Sigmoid colon (tissue), 6 donors: ENCODE measurements at regions not wholly inside any gene's neighbourhood (a gene's known extent, or its start where the extent isn't known, plus 50 kb on each side); places are given as distances from the start of the nearest gene placed in this dataset.

Source experiments
- DNase-seq: peaks from one replicate; pipeline ENCODE4 v3.0.0-alpha.2; 2019
- H3K27ac ChIP-seq, 4 donors: fragments of 200-600 bp; sonication (generic); one replicate each; pipeline ENCODE4 v1.5.1; 2016 to 2019; ENCODE audit warnings: mild to moderate bottlenecking in 1 of 4
- H3K27me3 ChIP-seq, 3 donors: fragments of 200-600 bp; sonication (generic); one replicate each; pipeline ENCODE4 v1.5.1; 2019; ENCODE audit warnings: mild to moderate bottlenecking in 1 of 3
- H3K36me3 ChIP-seq, 4 donors: fragments of 200-600 bp; sonication (generic); one replicate each; pipeline ENCODE4 v1.5.1; 2016 to 2019
- H3K4me1 ChIP-seq, 4 donors: fragments of 200-600 bp; sonication (generic); one replicate each; pipeline ENCODE4 v1.5.1; 2017 to 2019
- H3K4me3 ChIP-seq, 4 donors: fragments of 200-600 bp; sonication (generic); one replicate each; pipeline ENCODE4 v1.5.1; 2017 to 2019; ENCODE audit warnings: mild to moderate bottlenecking in 2 of 4, moderate library complexity in 1 of 4
- H3K9me3 ChIP-seq, 4 donors: fragments of 200-600 bp in 3 of 4; sonication (generic) in 3 of 4; one replicate each; pipeline versions ENCODE4 v1.5.1 to v1.6.1; 2013 to 2019
- CTCF ChIP-seq, 4 experiments: fragments of 450-650 bp in 3 of 4; fragments of 200-600 bp in 1 of 4; IDR thresholded peaks; one replicate each; pipeline ENCODE4 v1.5.1; 2016 to 2019; ENCODE audit warnings: antibody characterized with exemption in 4 of 4, mild to moderate bottlenecking in 3 of 4, moderate library complexity in 2 of 4
- EP300 ChIP-seq, 4 donors: sonication (generic); formaldehyde crosslinking; IDR thresholded peaks; one replicate each; pipeline ENCODE4 v1.6.1; 2017; ENCODE audit warnings: antibody characterized with exemption in 4 of 4
- POLR2A ChIP-seq, 2 donors: fragments of 450-650 bp; IDR thresholded peaks; one replicate each; pipeline ENCODE4 v1.6.1; 2016; ENCODE audit warnings: antibody characterized with exemption in 2 of 2, mild to moderate bottlenecking in 2 of 2, moderate library complexity in 2 of 2
- POLR2AphosphoS5 ChIP-seq, 4 donors: sonication (generic); formaldehyde crosslinking; IDR thresholded peaks; one replicate each; pipeline ENCODE4 v1.6.1; 2017; ENCODE audit warnings: antibody characterized with exemption in 4 of 4
- WGBS, 2 donors: extraction: QIAGEN DNeasy Blood & Tissue Kit; methylation state at CpG; one replicate each; pipeline ENCODE4 v1.1.7; 2013; 5-methylcytosine and 5-hydroxymethylcytosine counted together
- intact Hi-C: fragments of 100-400 bp; cut with DNase I; formaldehyde crosslinking; loops from one replicate; pipeline ENCODE4 v1.15.1; 2023
- donor health status: healthy with polysubstance abuse.
- donor health status: healthy.

DNA sequence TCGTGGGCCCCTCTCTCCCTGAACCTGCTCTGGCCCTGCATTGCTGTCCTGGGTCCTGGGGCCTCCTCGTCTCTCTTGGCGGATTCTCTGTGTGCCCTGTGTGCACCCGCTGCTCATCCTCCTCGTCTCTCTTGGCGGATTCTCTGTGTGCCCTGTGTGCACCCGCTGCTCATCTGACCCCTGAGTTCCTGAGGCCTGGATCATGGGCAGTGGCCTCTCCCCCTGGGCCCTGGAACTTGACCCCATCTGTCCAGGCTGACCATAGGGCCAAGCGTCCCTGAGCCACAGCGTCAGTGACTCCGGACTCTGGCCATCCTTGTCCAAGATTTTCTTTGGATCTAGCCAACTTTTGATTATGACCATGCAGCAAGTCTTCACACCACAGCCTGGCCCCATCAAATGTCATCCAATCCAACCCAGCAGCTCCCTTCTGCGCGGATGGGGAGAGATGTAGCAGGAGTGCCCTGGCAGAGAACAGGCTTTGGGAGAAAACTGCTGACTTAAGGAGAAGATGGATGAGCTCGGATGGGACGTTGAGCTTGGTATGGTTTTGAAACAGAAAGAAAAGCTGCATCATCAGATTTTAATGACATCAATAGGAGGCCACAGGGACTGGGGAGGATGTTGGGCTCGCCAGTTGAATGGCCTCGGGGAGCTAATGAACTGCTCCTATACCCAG is 455.1 kb upstream of the HS6ST1 start:
- Histone ChIP-seq H3K36me3 (no peaks in the 10 kb centered on the region), H3K27me3 (no peaks in the 10 kb centered on the region), H3K4me1 (no peaks in the 10 kb centered on the region), H3K4me3 (no peak overlapping the region), H3K9me3 (no peaks in the 10 kb centered on the region), H3K27ac (no peak overlapping the region)
- TF ChIP-seq POLR2AphosphoS5 (IDR thresholded peaks at IDR 0.05) (no peak), CTCF (IDR thresholded peaks at IDR 0.05) (no peak), EP300 (IDR thresholded peaks at IDR 0.05) (no peak), POLR2A (IDR thresholded peaks at IDR 0.05) (no peak)
- peak; percentile 42 for DNase-seq
- WGBS, 2 donors = 84 to 87% methylated on average over 16 of the region's 16 CpGs
- intact Hi-C loops = no loop called here

GRCh38 chr2:128774320-128775216 is 455.9 kb upstream of the HS6ST1 start:
- intact Hi-C loops = no loop called here
- Histone ChIP-seq H3K4me1 (no peaks in the 10 kb centered on the region), H3K27ac (no peak overlapping the region), H3K36me3 (no peaks in the 10 kb centered on the region), H3K9me3 (no peaks in the 10 kb centered on the region), H3K4me3 (no peak overlapping the region), H3K27me3 (no peaks in the 10 kb centered on the region)
- TF ChIP-seq POLR2A (IDR thresholded peaks at IDR 0.05) (no peak), EP300 (IDR thresholded peaks at IDR 0.05) (no peak), CTCF (IDR thresholded peaks at IDR 0.05) (no peak), POLR2AphosphoS5 (IDR thresholded peaks at IDR 0.05) (no peak)
- 71 to 87% methylated on average over 7 of the region's 7 CpGs for WGBS, 2 donors
- DNase-seq = peak; percentile 35

- WGBS, 2 donors = 89 to 94% methylated on average over 10 of the region's 10 CpGs
Observed at GRCh38 chr2:128775217-128775913, 456.7 kb upstream of the HS6ST1 start.

DNA sequence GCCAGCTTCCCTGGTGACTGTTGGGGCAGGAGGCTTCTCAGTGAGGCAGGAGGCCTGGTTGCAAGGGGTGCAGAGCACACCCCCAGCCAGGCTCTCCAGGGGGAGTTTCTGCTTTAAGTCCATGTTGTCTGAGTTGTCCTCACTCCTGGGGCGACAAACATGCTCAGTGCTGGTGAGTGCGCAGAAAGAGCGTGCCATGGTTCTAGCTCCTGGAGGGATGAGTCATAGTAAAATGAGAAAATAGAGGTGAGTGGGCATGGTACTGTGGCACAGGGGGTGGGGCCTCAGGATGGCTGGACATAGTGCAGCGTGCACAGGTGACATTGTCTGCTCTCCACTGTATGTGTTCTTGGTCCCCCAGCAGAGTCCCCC is 457.2 kb upstream of the HS6ST1 start:
- peak; percentile 40 for DNase-seq

More at GRCh38 chr2:128775217-128775913, 456.7 kb upstream of the HS6ST1 start:
- intact Hi-C loops = no loop called here
- Histone ChIP-seq H3K4me3 (no peak overlapping the region), H3K27ac (no peak overlapping the region), H3K4me1 (no peaks in the 10 kb centered on the region), H3K9me3 (no peaks in the 10 kb centered on the region), H3K27me3 (no peaks in the 10 kb centered on the region), H3K36me3 (no peaks in the 10 kb centered on the region)
- no peak for TF ChIP-seq POLR2AphosphoS5 (IDR thresholded peaks at IDR 0.05)
- peak; percentile 25 for DNase-seq

DNA sequence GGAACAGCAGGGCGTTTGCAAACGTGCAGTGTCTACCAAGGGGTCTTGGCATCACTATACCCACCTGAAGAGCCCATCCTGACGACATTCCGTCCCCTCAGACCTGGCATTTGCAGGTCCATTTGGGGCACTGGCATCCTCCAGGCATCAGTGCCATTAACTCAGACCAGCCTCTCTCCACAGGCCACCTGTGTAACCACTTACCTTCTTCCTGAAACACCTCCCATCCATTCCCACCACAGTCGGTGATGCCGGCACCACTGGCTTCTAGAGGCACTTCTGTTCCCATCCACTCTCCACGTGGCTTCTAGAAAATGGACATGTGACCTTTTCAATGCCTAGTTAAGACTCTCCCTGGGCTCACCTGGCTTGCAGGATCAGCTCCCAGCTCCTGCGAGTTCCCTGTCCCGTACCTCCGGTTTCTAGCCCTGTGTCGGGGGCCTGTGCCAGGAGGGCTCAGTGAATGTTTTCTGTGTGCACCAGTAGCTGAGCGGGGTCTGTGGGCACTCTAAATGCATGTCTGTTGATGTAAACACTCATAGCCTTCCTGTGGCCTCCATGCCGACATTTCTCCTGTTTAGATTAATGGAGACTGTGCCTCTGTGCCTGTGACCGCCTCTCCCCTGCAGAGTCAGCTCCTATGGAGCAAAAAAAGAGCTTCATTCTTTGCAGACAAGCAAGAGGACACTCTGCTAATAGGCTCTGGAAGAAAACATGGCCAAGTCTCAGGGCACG is 458.0 kb upstream of the HS6ST1 start:
- peak; percentile 40 for DNase-seq

More for the DNA sequence above, 457.2 kb upstream of the HS6ST1 start:
- WGBS, 2 donors = 89 to 96% methylated on average over 4 of the region's 4 CpGs
- no peaks in the 10 kb centered on the region for H3K9me3 ChIP-seq
- H3K4me1 ChIP-seq = no peaks in the 10 kb centered on the region
- H3K27ac ChIP-seq = no peak overlapping the region
- TF ChIP-seq POLR2A (IDR thresholded peaks at IDR 0.05) (no peak), EP300 (IDR thresholded peaks at IDR 0.05) (no peak)
- intact Hi-C loops = no loop called here
- H3K27me3 ChIP-seq = no peaks in the 10 kb centered on the region
- no peaks in the 10 kb centered on the region for H3K36me3 ChIP-seq
- no peak overlapping the region for H3K4me3 ChIP-seq

More for the DNA sequence above, 458.0 kb upstream of the HS6ST1 start:
- 73 to 84% methylated on average over 15 of the region's 15 CpGs for WGBS, 2 donors
- Histone ChIP-seq H3K36me3 (no peaks in the 10 kb centered on the region), H3K9me3 (no peaks in the 10 kb centered on the region), H3K27me3 (no peaks in the 10 kb centered on the region), H3K4me1 (no peaks in the 10 kb centered on the region), H3K27ac (no peak overlapping the region), H3K4me3 (no peak overlapping the region)
- intact Hi-C loops = no loop called here
- TF ChIP-seq POLR2AphosphoS5 (IDR thresholded peaks at IDR 0.05) (no peak), POLR2A (IDR thresholded peaks at IDR 0.05) (no peak), CTCF (IDR thresholded peaks at IDR 0.05) (no peak), EP300 (IDR thresholded peaks at IDR 0.05) (no peak)
